22Rv1 (cell line): ENCODE measurements at regions not wholly inside any gene's neighbourhood (a gene's known extent, or its start where the extent isn't known, plus 50 kb on each side); places are given as distances from the start of the nearest gene placed in this dataset.

Experiments used
- ZFX ChIP-seq: fragments of 450-650 bp; IDR thresholded peaks from 2 replicates; pipeline ENCODE4 v1.6.1; 2017; ENCODE audit warnings: antibody characterized with exemption, borderline replicate concordance
- TF ChIP-seq, protein P1 (sequence below): fragments of 450-650 bp; IDR thresholded peaks from 2 replicates; pipeline ENCODE4 v1.5.1; 2017; ENCODE audit warnings: mild to moderate bottlenecking

DNA sequence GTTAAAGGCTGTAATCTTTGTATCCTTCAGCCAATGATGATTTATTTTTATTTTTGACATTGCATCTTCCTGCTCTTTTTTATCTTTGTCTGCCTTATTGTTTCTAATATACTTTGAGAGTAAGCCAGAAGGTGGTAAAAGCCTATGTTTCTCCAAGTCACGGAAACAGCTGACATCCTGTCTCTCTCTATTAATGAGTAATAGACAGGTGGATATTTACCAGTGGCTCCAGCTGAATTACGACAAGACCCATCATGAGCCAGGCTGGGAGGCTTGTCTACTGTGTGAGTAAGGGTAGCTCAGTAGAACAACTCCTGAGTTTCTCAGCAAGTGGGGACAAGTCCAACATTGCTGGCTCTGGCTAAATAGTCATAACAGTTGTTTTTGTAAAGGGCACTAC, 166.6 kb downstream of the NDFIP2 start:
- TF ChIP-seq, protein P1, sequence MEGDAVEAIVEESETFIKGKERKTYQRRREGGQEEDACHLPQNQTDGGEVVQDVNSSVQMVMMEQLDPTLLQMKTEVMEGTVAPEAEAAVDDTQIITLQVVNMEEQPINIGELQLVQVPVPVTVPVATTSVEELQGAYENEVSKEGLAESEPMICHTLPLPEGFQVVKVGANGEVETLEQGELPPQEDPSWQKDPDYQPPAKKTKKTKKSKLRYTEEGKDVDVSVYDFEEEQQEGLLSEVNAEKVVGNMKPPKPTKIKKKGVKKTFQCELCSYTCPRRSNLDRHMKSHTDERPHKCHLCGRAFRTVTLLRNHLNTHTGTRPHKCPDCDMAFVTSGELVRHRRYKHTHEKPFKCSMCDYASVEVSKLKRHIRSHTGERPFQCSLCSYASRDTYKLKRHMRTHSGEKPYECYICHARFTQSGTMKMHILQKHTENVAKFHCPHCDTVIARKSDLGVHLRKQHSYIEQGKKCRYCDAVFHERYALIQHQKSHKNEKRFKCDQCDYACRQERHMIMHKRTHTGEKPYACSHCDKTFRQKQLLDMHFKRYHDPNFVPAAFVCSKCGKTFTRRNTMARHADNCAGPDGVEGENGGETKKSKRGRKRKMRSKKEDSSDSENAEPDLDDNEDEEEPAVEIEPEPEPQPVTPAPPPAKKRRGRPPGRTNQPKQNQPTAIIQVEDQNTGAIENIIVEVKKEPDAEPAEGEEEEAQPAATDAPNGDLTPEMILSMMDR: no peak
- TF ChIP-seq ZFX: no peak
